Erythroblast (primary cell): ENCODE measurements at regions not wholly inside any gene's neighbourhood (a gene's known extent, or its start where the extent isn't known, plus 50 kb on each side); places are given as distances from the start of the nearest gene placed in this dataset.

Experiments
- DNase-seq, 2 experiments: peaks; one replicate each; lab custom pipeline; 2025; lab: John Stamatoyannopoulos, UW
- GATA1 ChIP-seq: IDR thresholded peaks from 2 replicates; pipeline ENCODE4 v1.6.1; 2011; ENCODE audit warnings: low read depth, mild to moderate bottlenecking, control low read depth, low read length, moderate library complexity
- POLR2A ChIP-seq: IDR thresholded peaks from 2 replicates; pipeline ENCODE4 v1.6.1; 2011; ENCODE audit warnings: mild to moderate bottlenecking, low read length

DNA sequence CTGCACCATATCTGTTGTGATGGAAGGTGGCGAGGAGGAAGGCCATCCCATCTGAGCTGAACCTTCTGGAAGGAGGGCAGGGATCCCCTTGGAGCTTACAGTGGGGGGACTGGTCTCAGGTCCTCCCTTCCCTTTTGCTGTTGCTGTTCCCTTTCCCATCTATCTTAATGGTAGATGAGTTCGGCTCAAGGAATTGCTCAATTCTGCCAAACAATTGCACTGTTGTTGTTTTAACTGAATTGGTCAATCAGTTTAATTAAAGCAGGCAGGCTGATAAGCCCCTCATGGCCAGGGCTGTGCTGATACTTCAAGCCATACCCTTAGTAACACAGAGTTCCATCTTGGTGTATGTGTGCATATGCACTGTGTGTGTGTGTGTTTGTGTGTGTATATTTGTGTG, 220.4 kb upstream of the FOXF1 start:
- DNase-seq, result no peak
- TF ChIP-seq GATA1 (no peak), POLR2A (no peak)

GRCh38 chr16:86291491-86291890, 218.8 kb upstream of the FOXF1 start:
- no peak for TF ChIP-seq GATA1
- TF ChIP-seq POLR2A, result no peak

DNA sequence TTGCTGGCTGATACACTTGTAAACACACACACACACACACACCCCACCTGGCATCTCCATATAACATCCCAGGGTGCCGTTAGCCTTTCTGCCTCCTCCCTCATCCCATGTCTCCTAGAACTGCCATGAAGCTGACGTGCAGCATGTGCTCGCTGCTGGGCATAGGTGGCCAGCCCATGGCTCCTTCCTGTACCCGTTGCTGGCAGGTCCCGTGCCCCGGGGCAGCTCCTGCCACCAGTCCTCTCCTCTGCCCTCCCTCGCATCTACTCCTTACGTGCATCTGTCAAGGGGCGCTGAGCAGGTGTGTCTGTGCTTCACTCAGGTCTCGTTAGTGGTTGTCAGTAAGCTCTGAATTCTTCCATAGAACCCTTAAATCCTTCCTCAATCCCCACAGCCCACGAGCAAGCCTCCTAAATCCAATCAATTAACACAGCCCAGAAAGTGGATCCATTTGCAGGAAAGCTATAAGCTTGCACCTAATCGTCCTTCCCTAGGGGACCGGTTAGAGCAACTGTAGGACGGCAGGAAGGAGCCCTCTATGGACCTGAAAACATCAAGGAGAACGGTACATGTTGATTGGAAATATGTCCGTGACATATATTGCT, 218.1 kb upstream of the FOXF1 start:
- no peak for DNase-seq
- TF ChIP-seq POLR2A (no peak), GATA1 (no peak)

More at GRCh38 chr16:86291491-86291890, 218.8 kb upstream of the FOXF1 start:
- DNase-seq, result no peak

- TF ChIP-seq POLR2A (no peak), GATA1 (no peak)
- DNase-seq, result no peak
Observed at GRCh38 chr16:86292942-86293341, 217.4 kb upstream of the FOXF1 start.

GRCh38 chr16:86293906-86294305, 216.4 kb upstream of the FOXF1 start:
- no peak for DNase-seq
- TF ChIP-seq GATA1 (no peak), POLR2A (no peak)

- TF ChIP-seq POLR2A (no peak), GATA1 (no peak)
- no peak for DNase-seq
Observed at GRCh38 chr16:86294535-86295196, 215.7 kb upstream of the FOXF1 start.

DNA sequence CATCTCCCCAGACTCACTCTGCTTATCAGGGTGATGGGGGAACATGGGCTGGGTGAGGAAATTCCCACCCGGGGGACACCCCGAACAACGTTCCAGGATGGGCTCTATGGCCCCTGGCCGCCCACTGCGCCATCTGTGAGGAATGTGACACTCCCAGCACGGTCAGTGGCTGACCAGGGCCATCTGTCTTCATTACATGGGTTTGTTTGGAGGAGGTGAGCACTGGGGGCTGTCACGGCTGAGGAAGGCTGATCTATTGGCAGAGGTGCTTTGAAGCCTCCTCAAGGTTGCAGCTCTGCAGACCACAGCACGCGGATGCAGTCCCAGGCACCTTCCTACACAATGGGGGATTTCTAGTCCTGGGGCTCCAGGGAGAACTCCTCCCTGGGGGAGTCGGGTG, 214.1 kb upstream of the FOXF1 start:
- no peak for TF ChIP-seq POLR2A
- no peak for TF ChIP-seq GATA1
- DNase-seq, result no peak

DNA sequence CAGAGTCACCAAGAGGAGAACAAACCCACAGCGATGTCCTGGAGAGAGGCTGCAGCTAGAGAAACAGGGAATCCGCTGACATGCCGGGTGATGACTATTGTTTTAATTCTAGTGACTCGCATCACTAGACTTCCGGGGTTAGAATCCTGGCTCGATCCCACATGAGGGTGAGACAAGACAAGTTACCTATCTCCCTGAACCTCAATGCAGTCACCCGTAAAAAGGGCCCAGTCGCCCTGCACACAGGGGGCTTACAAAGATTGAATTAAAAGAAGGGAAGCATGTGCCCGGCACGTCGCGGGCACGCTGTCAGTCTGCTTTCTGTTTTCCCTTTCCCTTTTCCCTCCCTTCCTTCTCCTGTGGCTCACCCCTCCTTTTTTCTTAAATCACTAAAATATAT, 212.9 kb upstream of the FOXF1 start:
- no peak for DNase-seq
- TF ChIP-seq GATA1, result no peak
- no peak for TF ChIP-seq POLR2A

DNA sequence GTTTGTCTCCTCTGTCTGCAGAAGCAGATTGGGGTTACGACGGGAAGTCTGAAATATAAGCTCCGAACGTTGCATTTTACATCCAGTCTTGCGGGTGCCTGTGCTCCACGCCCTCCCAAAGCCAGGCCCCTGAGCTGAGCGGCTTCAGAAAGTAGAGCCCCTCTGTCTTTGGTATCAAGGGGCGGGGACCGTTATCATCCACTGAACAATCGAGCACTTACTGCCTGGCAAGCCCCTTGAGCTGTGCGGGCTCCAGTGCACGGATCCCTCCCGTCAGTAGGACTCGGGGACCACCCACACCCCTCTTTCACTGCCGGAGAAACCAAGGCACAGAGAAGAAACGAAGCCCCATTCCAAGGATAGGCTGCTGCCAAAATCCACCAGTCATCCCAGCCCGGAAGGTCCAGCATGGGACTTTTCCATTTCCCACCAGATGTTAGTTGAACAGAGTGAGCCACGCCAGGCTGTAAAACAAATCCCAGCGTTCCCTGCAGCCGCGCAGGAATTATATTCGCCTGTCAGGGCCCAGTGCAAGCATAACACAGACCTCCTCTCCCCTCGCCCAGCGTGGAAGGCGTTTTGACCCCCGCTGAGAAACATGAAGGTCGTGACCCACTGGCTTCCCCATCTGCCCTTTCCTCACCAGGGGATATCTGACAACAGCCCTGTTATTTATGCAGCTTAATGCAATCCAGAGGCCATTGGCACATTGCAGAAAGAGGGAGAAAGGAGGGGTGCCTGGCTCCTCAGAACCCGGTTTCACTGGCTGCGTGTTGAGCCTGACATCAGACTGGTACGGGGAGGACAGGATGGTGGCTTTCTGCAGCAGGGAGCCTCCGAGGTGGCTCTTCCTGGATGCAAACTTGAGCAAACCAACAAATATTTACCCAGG, 212.2 kb upstream of the FOXF1 start:
- DNase-seq, result no peak
- TF ChIP-seq GATA1 (no peak), POLR2A (no peak)

GRCh38 chr16:86298758-86299134, 211.6 kb upstream of the FOXF1 start:
- DNase-seq, result no peak
- no peak for TF ChIP-seq GATA1
- TF ChIP-seq POLR2A, result no peak

DNA sequence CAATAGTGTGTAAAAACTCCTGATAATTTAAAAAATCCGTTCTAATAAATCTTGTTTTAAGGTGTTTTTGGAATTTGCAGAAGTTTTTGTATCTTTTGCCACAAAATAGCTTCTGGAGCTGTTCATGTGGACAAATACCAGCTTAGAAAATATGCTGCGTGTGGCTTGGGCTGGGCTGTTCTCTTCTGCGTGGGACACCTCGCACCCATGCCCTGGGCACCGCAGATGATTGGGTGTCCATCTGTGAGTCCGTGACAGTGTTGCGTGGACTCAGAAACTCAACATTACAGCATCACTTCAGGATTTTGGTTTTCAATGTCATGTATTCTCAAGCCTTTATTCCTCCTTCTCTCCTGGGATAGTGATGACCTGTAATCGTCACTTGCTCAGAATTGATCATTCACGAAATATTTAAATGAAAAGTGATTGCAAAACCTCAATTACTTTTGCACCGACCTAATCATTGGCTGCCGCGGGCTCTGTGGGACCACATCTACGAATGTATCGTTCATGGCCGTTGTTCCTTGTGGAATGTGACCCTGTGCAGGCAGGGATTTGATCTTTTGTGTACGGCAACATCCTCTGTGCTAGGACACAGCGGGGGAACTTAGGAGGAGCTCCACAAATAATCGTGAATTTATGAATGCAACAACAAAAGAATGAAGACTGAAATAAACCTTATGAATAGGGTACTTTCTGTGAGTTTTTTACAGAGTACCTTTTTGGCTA, 210.3 kb upstream of the FOXF1 start:
- TF ChIP-seq GATA1 (no peak), POLR2A (no peak)
- DNase-seq, result no peak

- no peak for DNase-seq
Observed at GRCh38 chr16:86300746-86301481, 209.4 kb upstream of the FOXF1 start.

More at GRCh38 chr16:86300746-86301481, 209.4 kb upstream of the FOXF1 start:
- no peak for TF ChIP-seq POLR2A
- no peak for TF ChIP-seq GATA1
